Fibroblast of pulmonary artery (primary cell): ENCODE measurements at regions not wholly inside any gene's neighbourhood (a gene's known extent, or its start where the extent isn't known, plus 50 kb on each side); places are given as distances from the start of the nearest gene placed in this dataset.

ENCODE experiments used
- DNase-seq: peaks from one replicate; pipeline ENCODE4 v3.0.0-alpha.2; 2010; ENCODE audit warnings: low read depth
- H3K4me3 ChIP-seq: replicated peaks from 2 replicates; pipeline ENCODE4 v1.5.1; 2011; ENCODE audit warnings: low read depth, mild to moderate bottlenecking, control low read depth, low read length, moderate library complexity
- CTCF ChIP-seq: IDR thresholded peaks from 2 replicates; pipeline ENCODE4 v1.5.1; 2011; ENCODE audit warnings: mild to moderate bottlenecking, control low read depth, low read length, inconsistent platforms; ENCODE audit errors: missing control alignments

- no peak for TF ChIP-seq CTCF
- peak; percentile 2 for DNase-seq
- H3K4me3 ChIP-seq, result no peak overlapping the region
Measured at GRCh38 chr4:23680671-23681518, 209.0 kb downstream of the PPARGC1A start.

GRCh38 chr4:23674694-23675093 is 215.2 kb downstream of the PPARGC1A start:
- no peak for DNase-seq
- no peak overlapping the region for H3K4me3 ChIP-seq
- TF ChIP-seq CTCF, result no peak

GRCh38 chr4:23667659-23668058 is 222.2 kb downstream of the PPARGC1A start:
- no peak for TF ChIP-seq CTCF
- no peak for DNase-seq
- H3K4me3 ChIP-seq, result no peak overlapping the region

GRCh38 chr4:23660865-23661264 is 229.0 kb downstream of the PPARGC1A start:
- no peak for TF ChIP-seq CTCF
- no peak overlapping the region for H3K4me3 ChIP-seq
- DNase-seq, result no peak

- DNase-seq, result peak; percentile 8
- H3K4me3 ChIP-seq, result no peak overlapping the region
- no peak for TF ChIP-seq CTCF
Measured at GRCh38 chr4:23654791-23655190, 235.1 kb downstream of the PPARGC1A start.

- no peak overlapping the region for H3K4me3 ChIP-seq
- DNase-seq, result no peak
- TF ChIP-seq CTCF, result no peak
Measured at GRCh38 chr4:23648854-23649596, 240.8 kb downstream of the PPARGC1A start.

GRCh38 chr4:23635468-23635867 is 254.4 kb downstream of the PPARGC1A start:
- no peak overlapping the region for H3K4me3 ChIP-seq
- TF ChIP-seq CTCF, result no peak
- no peak for DNase-seq
